HG02970 (cell line): ENCODE measurements at regions not wholly inside any gene's neighbourhood (a gene's known extent, or its start where the extent isn't known, plus 50 kb on each side); places are given as distances from the start of the nearest gene placed in this dataset.
"Not testable (repeated sequence)": the region's sequence is repeated elsewhere in the genome, so short reads cannot be mapped to it uniquely, and the experiment has no call there.

Experiments
- ATAC-seq: cut with Tn5 transposase; IDR thresholded peaks from one replicate; pipeline ENCODE4 v1.9.1; 2021; ENCODE audit warnings: mild to moderate bottlenecking, moderate library complexity, moderate number of reproducible peaks; ENCODE audit not compliant: unreplicated experiment, low FRiP score

- no peak for ATAC-seq
Measured at GRCh38 chr20:7799862-7800261, 140.4 kb downstream of the HAO1 start.

GRCh38 chr20:7803411-7804151 is 136.7 kb downstream of the HAO1 start:
- not testable (repeated sequence) for ATAC-seq

DNA sequence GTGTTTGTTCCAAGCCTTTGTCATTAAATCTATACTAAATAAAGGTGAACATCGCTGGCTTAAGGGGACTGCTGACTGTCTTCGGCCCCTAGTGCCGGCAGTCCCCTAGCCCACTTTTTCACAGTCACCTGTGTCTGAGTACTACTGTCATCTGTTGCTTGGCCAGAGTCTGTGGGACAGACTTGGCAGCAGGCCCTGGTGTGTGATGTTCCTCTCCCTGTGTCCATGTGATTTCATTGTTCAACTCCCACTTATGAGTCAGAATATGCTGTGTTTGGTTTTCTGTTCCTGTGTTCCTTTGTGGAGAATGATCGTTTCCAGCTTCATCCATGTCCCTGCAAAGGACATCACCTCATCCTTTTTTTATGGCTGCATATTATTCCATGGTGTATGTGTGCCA is 133.4 kb downstream of the HAO1 start:
- no peak for ATAC-seq

GRCh38 chr20:7817286-7817685 is 123.0 kb downstream of the HAO1 start:
- ATAC-seq, result no peak

DNA sequence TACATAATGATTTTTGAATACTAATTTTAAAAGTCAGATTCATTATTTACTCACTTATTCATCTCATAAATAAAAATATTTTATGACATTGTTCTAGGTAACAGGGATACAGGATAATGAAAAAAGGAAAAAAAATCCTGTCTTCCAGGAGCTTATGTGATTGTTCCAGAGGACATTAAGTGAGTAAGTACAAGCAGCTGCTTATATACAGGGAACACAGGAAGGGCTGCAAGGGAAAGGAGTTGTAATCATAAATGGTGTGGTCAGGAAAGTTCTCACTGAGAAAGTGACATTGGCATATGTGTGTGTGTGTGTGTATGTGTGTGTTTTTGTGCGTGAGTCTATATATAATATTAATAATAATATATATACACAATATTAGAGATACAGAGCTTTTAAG is 121.8 kb downstream of the HAO1 start:
- no peak for ATAC-seq

GRCh38 chr20:7820897-7821296 is 119.4 kb downstream of the HAO1 start:
- no peak for ATAC-seq

GRCh38 chr20:7822772-7823171 is 117.5 kb downstream of the HAO1 start:
- ATAC-seq, result no peak

DNA sequence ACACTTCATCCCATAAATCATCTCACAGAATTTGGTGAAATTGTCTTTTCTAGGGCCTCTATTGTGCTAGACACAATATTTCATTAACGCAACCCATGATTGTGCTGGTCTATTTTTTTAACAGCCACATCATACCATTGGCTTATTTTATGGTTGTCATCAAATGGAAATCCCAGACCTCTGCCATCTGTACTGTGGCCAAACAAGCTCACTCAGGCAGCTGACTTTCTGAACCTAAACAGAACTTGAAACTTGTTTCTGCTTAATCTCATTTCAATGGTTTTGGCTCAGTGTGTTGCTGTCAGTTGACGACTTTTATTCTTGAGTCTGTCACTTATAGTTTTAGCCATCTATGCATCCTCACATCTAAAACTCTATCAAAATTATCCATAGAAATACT is 111.8 kb downstream of the HAO1 start:
- no peak for ATAC-seq

GRCh38 chr20:7829031-7829430 is 111.2 kb downstream of the HAO1 start:
- no peak for ATAC-seq

GRCh38 chr20:7829776-7830175 is 110.5 kb downstream of the HAO1 start:
- ATAC-seq, result no peak
